Smooth muscle cell (in vitro differentiated cells): ENCODE measurements at regions not wholly inside any gene's neighbourhood (a gene's known extent, or its start where the extent isn't known, plus 50 kb on each side); places are given as distances from the start of the nearest gene placed in this dataset.

Source experiments
- DNase-seq: peaks from one replicate; lab custom pipeline; 2025; ENCODE audit not compliant: unreplicated experiment; lab: John Stamatoyannopoulos, UW
- H2AFZ ChIP-seq: fragments of 200-600 bp; sonication (generic); 2 replicates; pipeline ENCODE4 v1.6.0; 2016; ENCODE audit warnings: antibody characterized with exemption, low read depth, mild to moderate bottlenecking
- H3F3A ChIP-seq: fragments of 200-600 bp; sonication (generic); 2 replicates; pipeline ENCODE4 v1.6.0; 2017; ENCODE audit warnings: antibody characterized with exemption, low read depth
- H3K27ac ChIP-seq: fragments of 200-600 bp; sonication (generic); 2 replicates; pipeline ENCODE4 v1.5.1; 2016; ENCODE audit warnings: low read depth, mild to moderate bottlenecking
- H3K27me3 ChIP-seq: fragments of 200-600 bp; sonication (generic); 2 replicates; pipeline ENCODE4 v1.6.1; 2016; ENCODE audit warnings: low read depth, mild to moderate bottlenecking
- H3K36me3 ChIP-seq: fragments of 200-600 bp; sonication (generic); 2 replicates; pipeline ENCODE4 v1.5.1; 2016; ENCODE audit warnings: low read depth
- H3K4me1 ChIP-seq: fragments of 200-600 bp; sonication (generic); 2 replicates; pipeline ENCODE4 v1.5.1; 2016; ENCODE audit warnings: low read depth
- H3K4me2 ChIP-seq: fragments of 200-600 bp; sonication (generic); 2 replicates; pipeline ENCODE4 v1.6.0; 2016; ENCODE audit warnings: mild to moderate bottlenecking
- H3K4me3 ChIP-seq: fragments of 200-600 bp; sonication (generic); 2 replicates; pipeline ENCODE4 v1.5.1; 2016; ENCODE audit warnings: mild to moderate bottlenecking
- H3K79me2 ChIP-seq: fragments of 200-600 bp; sonication (generic); 2 replicates; pipeline ENCODE4 v1.6.0; 2016; ENCODE audit warnings: low read depth, mild to moderate bottlenecking
- H3K9ac ChIP-seq: fragments of 200-600 bp; sonication (generic); 2 replicates; pipeline ENCODE4 v1.6.0; 2016; ENCODE audit warnings: low read depth
- H3K9me3 ChIP-seq: fragments of 200-600 bp; sonication (generic); replicated peaks from 2 replicates; pipeline ENCODE4 v1.5.1; 2016; ENCODE audit warnings: low read depth
- H4K20me1 ChIP-seq: fragments of 200-600 bp; sonication (generic); 2 replicates; pipeline ENCODE4 v1.6.0; 2016; ENCODE audit warnings: low read depth
- WGBS: methylation state at CpG from one replicate; pipeline ENCODE4 v1.1.7; 2016; ENCODE audit warnings: low lambda C conversion rate; 5-methylcytosine and 5-hydroxymethylcytosine counted together
- TF ChIP-seq, protein P1 (sequence below): fragments of 200-600 bp; sonication (generic); IDR thresholded peaks from 2 replicates; pipeline ENCODE4 v1.5.1; 2017; ENCODE audit warnings: borderline replicate concordance, mild to moderate bottlenecking, antibody characterized with exemption; ENCODE audit not compliant: insufficient read depth, poor library complexity, severe bottlenecking

DNA sequence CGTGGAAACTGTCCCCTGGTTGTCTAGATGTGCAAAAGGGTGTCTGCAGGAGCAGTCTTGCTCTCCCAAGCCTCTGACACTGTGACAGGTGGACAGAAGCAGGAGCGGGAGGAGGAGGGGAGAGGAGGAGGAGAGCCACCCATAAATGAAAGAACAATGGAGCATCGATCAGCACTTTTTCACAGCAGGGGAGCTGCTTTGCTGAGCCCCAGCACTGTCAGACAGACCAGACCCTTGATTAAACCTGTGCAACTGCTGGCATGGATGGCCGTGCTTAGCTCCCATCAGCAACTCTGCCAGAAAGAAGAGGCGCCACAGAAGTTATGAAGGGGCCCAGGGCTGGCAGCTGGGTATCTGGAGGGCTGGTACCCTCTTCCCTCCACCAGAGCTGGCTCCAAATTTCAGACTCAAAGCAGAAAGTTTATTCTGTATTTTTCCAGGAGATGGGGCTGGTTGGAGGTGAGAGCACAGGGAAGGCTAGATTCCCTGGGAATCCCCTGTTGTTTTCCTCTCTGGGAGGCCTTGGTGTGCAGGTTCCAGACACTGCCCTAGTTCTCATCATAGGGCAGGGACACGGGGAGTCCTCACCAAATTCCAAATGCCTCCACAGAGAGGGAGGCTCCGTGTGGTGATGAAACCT, 1192.2 kb downstream of the UQCRFS1 start:
- no peak for DNase-seq
- Histone ChIP-seq H3K9me3 (no peaks in the 10 kb centered on the region), H2AFZ (no peak overlapping the region), H3F3A (no peaks in the 10 kb centered on the region), H3K36me3 (no peaks in the 10 kb centered on the region), H3K27me3 (no peaks in the 10 kb centered on the region), H4K20me1 (no peaks in the 10 kb centered on the region), H3K27ac (no peak overlapping the region), H3K9ac (no peak overlapping the region), H3K4me3 (no peak overlapping the region), H3K4me1 (no peaks in the 10 kb centered on the region), H3K79me2 (no peaks in the 10 kb centered on the region), H3K4me2 (no peak overlapping the region)
- TF ChIP-seq, protein P1, sequence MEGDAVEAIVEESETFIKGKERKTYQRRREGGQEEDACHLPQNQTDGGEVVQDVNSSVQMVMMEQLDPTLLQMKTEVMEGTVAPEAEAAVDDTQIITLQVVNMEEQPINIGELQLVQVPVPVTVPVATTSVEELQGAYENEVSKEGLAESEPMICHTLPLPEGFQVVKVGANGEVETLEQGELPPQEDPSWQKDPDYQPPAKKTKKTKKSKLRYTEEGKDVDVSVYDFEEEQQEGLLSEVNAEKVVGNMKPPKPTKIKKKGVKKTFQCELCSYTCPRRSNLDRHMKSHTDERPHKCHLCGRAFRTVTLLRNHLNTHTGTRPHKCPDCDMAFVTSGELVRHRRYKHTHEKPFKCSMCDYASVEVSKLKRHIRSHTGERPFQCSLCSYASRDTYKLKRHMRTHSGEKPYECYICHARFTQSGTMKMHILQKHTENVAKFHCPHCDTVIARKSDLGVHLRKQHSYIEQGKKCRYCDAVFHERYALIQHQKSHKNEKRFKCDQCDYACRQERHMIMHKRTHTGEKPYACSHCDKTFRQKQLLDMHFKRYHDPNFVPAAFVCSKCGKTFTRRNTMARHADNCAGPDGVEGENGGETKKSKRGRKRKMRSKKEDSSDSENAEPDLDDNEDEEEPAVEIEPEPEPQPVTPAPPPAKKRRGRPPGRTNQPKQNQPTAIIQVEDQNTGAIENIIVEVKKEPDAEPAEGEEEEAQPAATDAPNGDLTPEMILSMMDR: no peak
- 80% methylated on average over 7 of the region's 7 CpGs for WGBS

- Histone ChIP-seq H3K9ac (no peak overlapping the region), H3K79me2 (no peaks in the 10 kb centered on the region), H3K27me3 (no peaks in the 10 kb centered on the region), H2AFZ (no peak overlapping the region), H3K36me3 (no peaks in the 10 kb centered on the region), H4K20me1 (no peaks in the 10 kb centered on the region), H3K4me3 (no peak overlapping the region), H3K27ac (no peak overlapping the region), H3K9me3 (no peaks in the 10 kb centered on the region), H3F3A (no peaks in the 10 kb centered on the region), H3K4me2 (no peak overlapping the region), H3K4me1 (no peaks in the 10 kb centered on the region)
- no peak for DNase-seq
- 79% methylated on average over 7 of the region's 7 CpGs for WGBS
- TF ChIP-seq, protein P1: no peak
These were observed 1193.0 kb downstream of the UQCRFS1 start for GRCh38 chr19:28019901-28020300.

DNA sequence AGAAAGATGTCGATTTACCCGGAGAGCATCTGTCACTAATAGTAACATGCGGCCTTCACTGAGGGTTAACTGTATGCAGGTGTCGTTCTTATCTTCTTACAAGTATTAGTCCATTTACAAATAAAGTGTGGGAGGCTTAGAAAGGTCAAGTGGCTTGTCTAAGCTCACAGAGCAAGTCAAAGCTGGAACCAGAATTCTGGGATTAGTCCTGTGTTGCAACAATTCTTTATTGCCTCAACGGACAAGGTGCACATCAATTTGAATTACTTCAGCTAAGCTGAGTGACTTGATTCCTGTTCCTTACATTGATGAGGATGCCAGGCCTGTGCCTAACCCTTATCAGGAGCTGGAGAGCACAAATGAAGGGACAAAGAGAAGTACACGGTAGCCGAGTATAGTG, 1193.6 kb downstream of the UQCRFS1 start:
- TF ChIP-seq, protein P1: no peak
- Histone ChIP-seq H3F3A (no peaks in the 10 kb centered on the region), H3K9me3 (no peaks in the 10 kb centered on the region), H2AFZ (no peak overlapping the region), H4K20me1 (no peaks in the 10 kb centered on the region), H3K36me3 (no peaks in the 10 kb centered on the region), H3K9ac (no peak overlapping the region), H3K79me2 (no peaks in the 10 kb centered on the region), H3K4me1 (no peaks in the 10 kb centered on the region), H3K27ac (no peak overlapping the region), H3K4me2 (no peak overlapping the region), H3K27me3 (no peaks in the 10 kb centered on the region), H3K4me3 (no peak overlapping the region)
- WGBS: 84% methylated on average over 7 of the region's 7 CpGs
- DNase-seq: no peak

DNA sequence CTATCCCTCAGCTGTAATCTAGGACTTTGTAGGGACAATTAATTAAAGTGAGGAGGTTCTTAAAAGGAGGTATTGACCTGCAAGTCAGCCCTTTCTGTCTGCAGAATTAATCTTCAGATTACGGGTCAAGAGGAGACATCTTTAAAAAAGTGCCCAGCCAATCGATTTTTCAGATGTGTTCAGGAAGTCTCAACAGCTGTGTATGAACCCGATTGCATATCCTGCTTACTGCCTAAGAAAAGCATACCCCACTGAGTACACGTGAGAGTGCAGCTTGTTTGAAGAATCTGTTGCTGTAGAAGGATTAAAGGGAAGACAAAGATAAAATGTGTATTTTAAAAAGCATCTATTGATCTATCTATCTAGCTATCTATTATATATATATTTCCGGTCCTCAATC, 1194.5 kb downstream of the UQCRFS1 start:
- Histone ChIP-seq H4K20me1 (no peaks in the 10 kb centered on the region), H2AFZ (no peak overlapping the region), H3K4me1 (no peaks in the 10 kb centered on the region), H3K4me3 (no peak overlapping the region), H3K79me2 (no peaks in the 10 kb centered on the region), H3K36me3 (no peaks in the 10 kb centered on the region), H3K9me3 (no peaks in the 10 kb centered on the region), H3K27me3 (no peaks in the 10 kb centered on the region), H3K27ac (no peak overlapping the region), H3F3A (no peaks in the 10 kb centered on the region), H3K4me2 (no peak overlapping the region), H3K9ac (no peak overlapping the region)
- 86% methylated on average over 5 of the region's 5 CpGs for WGBS
- TF ChIP-seq, protein P1: no peak
- DNase-seq: no peak
